ENCODE measurements at regions not wholly inside any gene's neighbourhood (a gene's known extent, or its start where the extent isn't known, plus 50 kb on each side); places are given as distances from the start of the nearest gene placed in this dataset.

DNA sequence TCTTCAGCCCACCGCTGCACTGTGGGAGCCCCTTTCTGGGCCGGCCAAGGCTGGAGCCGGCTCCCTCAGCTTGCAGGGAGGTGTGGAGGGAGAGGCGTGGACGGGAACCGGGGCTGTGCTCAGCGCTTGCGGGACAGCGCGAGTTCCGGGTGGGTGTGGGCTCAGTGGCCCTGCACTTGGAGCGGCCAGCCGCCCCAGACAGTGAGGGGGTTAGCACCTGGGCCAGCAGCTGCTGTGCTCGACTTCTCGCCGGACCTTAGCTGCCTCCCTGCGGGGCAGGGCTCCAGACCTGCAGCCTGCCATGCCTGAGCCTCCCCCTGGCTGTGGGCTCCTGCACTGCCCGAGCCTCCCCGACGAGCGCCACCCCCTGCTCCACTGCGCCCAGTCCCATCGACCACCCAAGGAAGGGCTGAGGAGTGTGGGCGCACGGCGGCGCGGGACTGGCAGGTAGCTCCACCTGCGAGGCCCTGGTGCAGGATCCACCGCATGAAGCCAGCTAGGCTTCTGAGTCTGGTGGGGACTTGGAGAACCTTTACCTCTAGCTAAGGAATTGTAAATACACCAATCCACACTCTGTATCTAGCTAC is 92.9 kb upstream of the MAST4 start:
- no peak for DNase-seq

DNA sequence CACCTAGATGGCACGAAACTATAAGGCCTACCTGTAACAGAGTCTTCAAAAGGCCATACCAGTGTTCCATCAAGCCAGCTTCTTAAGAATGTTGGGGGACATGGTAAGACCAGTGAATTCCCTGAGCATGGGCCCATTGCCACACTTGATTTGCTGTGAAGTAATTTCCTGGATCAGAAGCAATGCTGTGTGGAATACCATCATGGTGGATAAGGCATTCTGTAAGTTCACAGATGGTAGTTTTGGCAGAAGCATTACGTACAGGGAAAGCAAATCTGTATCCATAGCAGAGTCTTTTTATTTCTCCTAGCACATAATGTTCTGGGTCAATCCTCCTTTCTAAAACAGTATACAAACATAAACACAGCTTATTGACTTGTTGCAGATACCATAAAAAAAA is 89.1 kb upstream of the MAST4 start:
- no peak for DNase-seq

DNA sequence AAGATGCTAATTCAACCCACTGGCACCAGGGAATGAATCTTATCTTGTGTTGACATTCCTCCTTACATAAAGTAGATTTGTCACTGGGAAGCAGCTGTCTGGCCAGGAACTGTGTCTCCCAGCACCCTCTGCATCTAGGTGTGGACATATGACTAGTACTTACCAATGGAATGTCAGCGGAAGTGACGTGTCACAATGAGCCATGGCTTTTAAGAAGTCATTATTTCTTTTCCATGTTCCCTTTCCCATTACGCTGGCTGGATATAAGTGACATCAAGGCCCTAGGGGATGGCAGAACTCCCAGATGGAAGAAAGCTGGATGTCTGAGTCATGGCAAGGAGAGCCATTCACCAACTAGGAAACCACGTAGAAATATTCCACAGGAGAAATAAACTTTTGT is 84.7 kb upstream of the MAST4 start:
- DNase-seq = no peak

DNA sequence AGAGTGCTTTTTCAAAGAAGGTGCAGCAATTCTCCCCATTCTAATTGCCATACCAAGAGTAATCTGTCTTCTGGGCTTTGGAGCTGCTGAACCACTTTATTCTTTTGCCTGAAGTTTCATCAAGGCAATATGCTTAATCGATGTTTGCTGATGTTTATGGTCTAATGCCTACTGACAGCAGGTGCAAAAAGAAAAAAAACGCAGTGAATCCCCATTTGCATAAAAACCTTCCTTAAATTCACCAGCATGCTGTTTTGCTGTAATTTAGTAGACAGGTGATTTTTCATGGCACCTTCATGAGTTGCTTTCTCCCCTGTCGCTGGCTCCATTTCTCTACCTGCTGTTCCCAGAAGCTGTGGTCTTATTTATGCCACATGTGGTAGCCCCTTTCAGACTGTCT is 83.1 kb upstream of the MAST4 start:
- DNase-seq = peak; percentile 63

DNA sequence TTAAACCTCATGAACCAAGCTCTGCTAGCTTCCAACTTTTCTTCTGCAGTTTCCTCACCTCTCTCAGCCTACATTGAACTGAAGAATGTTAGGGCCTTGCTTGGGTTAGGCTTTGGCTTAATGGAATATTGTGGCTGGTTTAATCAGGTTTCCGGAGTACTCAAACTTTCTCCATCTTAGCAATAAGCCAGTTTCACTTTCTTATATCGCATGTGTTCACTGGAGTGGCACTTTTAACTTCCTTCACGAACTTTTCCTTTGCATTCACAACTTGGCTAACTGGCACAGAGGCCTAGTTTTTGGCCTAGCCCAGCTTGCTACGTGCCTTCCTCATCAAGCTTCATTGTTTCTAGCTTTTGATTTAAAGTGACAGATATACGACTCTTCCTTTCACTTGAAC is 81.0 kb upstream of the MAST4 start:
- no peak for DNase-seq

DNA sequence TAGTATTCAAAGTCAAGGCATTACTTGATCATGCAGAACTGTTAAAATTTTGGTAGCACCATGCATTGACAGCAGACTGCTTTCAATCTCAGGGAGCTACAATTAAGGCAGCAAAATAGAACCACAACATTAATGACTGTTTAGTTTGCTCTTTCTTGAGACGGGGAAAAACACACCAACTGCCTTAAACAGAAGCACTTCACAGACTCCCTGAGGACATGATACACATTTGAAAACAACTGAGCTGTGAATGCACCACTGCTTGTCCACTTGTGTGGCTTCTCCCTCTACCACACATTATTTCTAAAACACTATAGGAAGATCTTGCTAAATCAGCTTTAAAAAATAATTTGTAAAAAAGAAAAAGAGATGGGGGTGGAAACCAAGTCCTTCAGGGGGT is 79.6 kb upstream of the MAST4 start:
- no peak for DNase-seq

DNA sequence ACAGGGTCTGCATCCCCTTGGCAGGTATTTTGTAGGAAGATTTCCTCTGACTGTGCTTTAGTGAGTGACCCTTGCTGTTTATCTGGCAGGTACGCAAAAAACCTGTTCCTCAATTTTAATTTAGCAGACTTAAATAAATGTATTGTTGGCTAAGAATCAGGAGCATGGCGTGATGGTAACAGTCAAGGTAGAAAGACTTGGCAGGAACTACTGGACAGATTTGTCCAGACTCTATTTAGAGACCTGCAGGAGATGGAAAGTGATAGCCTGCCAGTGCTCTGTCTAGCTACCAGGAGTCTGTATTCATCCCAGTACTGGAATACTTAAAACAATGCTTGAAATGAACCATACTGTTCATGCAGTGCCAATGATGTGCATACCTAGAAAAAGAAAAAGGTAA is 78.8 kb upstream of the MAST4 start:
- no peak for DNase-seq

DNA sequence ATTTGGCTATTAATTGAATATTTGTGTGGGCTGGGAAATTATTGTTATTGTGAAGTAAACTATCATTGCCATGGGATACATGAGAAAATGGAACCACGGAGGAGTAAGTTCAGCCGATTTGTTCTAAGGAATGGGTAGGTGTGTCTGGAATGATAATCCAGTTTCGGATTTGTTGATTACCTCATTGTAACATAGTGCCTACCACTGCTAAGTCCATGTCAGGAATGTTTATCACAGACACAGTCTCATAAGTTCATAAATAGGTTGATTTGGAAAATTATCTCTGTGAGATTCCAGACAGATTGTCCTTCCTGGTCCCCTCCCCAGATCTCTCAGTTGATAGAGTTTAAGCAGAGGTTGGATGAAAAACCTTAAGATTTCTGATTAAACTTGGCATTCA is 78.1 kb upstream of the MAST4 start:
- no peak for DNase-seq

DNA sequence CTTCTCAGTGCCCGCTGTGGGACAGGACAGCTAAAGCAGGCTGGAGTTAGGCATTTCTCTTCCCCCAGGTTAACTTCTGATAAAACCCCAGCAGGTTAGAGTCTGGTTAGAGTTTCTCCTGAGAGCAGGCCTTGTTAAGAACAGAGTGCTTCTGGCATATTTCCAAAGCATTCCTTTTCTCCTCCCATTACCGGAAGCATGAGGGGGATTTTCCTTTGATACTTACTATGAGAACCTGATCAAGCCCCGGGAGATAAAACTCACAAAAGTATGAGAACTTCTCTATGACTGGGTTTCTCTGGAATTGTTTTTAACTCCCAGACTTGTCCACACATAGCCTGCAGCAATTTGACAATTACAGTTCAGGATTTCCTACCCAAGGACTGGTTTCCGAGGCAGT is 77.4 kb upstream of the MAST4 start:
- no peak for DNase-seq

DNA sequence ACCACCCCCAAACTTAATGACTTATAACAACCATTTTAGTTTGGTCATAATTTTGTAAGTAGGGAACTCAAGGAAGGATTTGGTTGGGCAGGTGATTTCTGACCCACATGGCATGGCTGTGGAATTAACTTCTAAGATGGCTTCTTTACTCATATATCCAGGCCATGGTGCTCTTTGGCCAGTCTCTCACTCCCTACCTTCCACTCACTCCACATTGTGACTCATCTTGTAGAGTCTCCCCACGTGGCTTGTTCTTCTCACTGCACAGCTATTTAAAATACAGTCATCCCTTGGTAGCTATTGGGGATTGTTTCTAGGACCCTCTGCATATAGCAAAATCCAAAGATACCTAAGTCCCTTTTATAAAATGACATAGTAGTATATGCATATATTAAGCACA is 76.6 kb upstream of the MAST4 start:
- DNase-seq = no peak

DNA sequence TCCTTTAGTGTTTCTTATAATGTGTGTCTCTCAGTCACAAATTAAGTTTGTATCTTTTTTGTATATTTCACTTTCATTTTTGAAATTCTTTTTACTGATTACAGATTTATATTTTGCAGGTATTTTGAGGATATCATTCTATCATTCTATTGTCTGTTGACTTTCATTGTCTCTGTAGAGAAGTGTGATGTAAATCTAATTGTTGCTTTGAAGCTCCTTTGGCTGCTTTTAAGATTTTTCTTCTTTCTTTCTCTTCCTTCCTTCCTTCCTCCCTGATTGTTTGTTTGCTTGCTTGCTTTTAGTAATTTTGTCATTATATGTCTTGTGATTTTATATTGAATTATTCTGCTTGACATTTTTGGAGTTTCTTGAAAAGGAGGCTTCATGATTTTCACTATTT is 75.3 kb upstream of the MAST4 start:
- DNase-seq = no peak

DNA sequence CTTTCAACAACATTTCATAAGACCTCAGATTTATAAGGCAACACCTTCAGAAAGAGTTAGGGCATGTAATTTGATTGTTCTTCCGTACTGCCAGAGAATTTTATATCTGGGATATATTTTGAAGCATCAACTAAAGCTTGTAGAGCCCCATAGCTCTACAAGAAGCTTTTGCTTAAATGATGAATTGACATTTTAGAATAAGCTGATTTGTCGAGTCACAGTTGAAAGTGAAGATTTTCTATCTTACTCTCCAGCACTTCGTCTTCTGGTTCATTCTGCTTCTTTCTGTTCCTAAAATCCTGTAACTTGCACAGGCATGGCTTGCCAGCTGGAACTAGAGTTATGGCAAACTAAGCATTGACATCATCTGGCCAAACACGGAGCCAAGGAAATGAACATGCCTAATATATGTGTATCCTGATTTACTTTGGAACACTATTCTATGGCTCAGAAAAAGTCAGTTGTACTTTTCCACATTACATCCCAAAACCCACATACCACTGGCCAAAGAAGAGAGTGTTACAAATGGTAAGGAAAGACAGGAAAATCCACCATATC is 68.6 kb upstream of the MAST4 start:
- DNase-seq = no peak

DNA sequence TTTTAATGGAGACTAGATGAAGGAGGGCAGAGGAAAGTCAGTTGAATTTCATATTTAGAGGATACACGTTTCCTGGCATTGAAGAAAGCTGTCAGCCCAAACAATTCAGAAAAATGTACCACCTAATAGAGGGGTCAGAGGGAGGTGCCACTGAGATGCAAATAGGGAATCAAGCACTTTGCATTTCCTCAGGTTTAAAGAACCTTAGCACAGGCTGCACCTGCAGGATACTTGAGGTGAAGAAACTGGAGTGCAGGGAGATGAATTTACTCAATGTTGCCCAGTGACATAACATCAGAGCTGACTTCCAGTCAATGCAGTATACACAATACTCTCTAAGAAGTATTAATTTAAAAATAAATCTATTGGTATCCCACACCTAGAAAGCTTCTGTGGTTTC is 67.0 kb upstream of the MAST4 start:
- DNase-seq = no peak

DNA sequence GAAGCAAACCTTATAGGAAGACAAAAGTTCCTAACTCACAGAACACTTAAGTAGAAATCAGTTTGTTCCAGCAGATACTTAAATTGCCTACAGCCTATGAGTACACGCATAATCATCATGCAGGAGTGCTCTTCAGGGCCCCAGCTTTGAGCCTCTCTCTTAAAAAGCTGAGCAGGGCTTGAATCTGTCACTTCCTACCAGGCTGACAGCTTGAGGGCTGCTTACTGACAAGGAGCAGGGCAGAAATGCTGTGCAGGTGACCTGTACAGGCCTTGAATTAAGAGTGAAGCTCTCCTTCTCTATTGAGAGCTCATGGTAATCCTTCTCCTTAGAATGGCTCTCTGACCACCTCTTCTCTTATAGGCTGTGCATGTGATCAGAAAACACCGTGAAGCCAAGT is 66.5 kb upstream of the MAST4 start:
- no peak for DNase-seq

DNA sequence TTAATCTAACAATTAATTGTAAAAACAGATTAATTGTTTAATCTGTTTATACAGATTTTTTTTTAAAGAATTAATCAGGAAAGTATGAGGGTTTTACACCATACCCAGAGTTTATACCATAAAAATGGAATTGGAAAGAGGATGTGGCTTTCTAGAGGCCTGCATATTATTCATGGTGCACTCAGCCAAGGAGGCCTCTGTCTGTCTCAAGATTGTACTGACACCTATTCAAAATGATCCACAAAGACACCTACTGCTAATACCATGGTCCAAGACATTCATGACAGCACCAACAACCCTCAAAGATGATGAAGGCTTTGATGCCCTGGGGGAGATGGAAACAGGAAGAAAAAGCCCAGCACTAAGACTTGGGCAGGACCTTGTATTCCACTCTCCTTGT is 58.1 kb upstream of the MAST4 start:
- DNase-seq = no peak

DNA sequence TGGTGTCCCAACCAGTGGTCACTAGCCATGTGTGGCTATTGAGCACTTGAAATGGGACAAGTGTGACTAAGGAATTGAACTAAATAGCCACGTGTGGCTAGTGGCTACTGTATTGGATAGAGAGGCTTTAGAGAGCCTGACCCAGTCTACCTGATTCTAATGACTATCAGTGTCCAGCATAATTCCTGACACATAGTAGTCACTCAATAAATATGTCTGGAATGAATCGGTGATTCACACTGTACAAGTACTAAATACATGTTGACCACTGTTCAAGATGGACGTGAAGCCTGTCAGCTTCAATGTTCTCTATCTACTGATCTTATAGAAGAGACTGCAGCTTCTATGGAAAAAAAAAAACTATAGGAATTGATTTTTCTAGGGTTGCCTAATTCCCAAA is 57.7 kb upstream of the MAST4 start:
- no peak for DNase-seq

DNA sequence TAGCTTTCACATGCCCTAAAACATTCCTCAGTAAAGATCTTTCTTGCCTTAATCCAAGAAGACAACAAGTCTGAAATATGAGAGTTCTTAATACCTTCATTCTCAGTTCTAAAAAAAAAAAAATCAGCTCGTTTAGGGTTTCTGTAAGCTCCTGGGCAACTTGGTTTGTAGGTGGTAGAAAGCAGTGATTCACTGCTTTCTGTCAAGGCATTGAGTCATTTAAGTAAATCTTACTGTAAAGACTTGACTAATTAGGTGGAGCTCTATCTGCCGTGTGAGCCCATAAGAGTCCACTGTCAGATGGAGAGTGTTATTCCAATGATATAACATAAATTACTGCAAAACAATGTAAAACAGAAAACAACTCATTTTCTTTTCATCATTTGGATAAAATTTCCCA is 56.1 kb upstream of the MAST4 start:
- DNase-seq = no peak

DNA sequence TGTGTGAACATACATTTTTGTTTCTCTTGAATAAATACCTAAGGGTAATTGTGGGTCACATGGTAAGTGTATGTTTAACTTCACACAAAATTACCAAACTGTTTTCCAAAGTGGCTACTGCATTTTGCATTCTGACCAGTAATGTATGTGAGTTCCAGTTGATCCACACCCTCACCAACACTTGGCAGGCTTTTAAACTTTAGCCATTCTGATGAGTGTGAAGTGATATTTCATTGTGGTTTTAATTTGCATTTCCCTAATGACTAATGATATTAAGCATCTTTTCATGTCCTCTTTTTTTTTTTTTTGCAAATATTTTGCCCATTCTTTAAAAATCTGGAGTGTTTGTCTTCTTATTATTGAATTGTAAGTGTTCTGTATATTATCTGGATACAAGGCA is 53.5 kb upstream of the MAST4 start:
- DNase-seq = no peak
